ENCODE measurements at regions not wholly inside any gene's neighbourhood (a gene's known extent, or its start where the extent isn't known, plus 50 kb on each side); places are given as distances from the start of the nearest gene placed in this dataset.

GRCh38 chr5:58199087-58199486 is 260.8 kb downstream of the PLK2 start:
- TF ChIP-seq, protein P1, sequence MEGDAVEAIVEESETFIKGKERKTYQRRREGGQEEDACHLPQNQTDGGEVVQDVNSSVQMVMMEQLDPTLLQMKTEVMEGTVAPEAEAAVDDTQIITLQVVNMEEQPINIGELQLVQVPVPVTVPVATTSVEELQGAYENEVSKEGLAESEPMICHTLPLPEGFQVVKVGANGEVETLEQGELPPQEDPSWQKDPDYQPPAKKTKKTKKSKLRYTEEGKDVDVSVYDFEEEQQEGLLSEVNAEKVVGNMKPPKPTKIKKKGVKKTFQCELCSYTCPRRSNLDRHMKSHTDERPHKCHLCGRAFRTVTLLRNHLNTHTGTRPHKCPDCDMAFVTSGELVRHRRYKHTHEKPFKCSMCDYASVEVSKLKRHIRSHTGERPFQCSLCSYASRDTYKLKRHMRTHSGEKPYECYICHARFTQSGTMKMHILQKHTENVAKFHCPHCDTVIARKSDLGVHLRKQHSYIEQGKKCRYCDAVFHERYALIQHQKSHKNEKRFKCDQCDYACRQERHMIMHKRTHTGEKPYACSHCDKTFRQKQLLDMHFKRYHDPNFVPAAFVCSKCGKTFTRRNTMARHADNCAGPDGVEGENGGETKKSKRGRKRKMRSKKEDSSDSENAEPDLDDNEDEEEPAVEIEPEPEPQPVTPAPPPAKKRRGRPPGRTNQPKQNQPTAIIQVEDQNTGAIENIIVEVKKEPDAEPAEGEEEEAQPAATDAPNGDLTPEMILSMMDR (IDR thresholded peaks at IDR 0.05) = no peak
- TF ChIP-seq POLR2A (IDR thresholded peaks at IDR 0.05) (no peak), EP300 (IDR thresholded peaks at IDR 0.05) (no peak)

All from ovary (tissue), 3 donors.